GM12864 (cell line): ENCODE measurements at regions not wholly inside any gene's neighbourhood (a gene's known extent, or its start where the extent isn't known, plus 50 kb on each side); places are given as distances from the start of the nearest gene placed in this dataset.

Experiments
- DNase-seq: peaks from one replicate; pipeline ENCODE4 v3.0.0-alpha.2; 2011; ENCODE audit warnings: low read depth
- H3K4me3 ChIP-seq: 2 replicates; pipeline ENCODE4 v1.5.1; 2011; ENCODE audit warnings: mild to moderate bottlenecking, low read depth, low read length, control low read depth
- TF ChIP-seq, protein P1 (sequence below): IDR thresholded peaks from 2 replicates; pipeline ENCODE4 v1.5.1; 2011; ENCODE audit warnings: low read depth, mild to moderate bottlenecking, moderate library complexity, low read length, control low read depth, inconsistent platforms; ENCODE audit errors: missing control alignments

DNA sequence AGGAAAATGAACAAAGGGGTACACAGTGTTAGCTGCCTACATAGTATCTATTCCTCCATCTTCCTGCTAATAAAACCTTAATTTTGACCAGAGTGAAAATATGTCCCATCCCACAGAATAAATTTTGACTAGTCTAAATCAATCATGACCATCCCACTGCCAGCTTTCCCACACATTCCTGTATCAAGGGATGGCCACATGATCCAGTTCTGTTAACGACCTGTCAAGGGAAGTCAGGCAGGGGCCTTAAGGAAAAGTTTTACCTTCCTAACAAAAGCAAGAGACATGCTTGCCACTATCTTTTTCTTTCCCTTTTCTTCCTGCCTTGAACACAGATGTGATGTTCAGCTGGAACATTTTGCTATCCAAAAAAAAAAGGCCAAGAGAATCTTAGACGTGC lies 185.0 kb upstream of the CHAC2 start:
- DNase-seq = no peak
- TF ChIP-seq, protein P1, sequence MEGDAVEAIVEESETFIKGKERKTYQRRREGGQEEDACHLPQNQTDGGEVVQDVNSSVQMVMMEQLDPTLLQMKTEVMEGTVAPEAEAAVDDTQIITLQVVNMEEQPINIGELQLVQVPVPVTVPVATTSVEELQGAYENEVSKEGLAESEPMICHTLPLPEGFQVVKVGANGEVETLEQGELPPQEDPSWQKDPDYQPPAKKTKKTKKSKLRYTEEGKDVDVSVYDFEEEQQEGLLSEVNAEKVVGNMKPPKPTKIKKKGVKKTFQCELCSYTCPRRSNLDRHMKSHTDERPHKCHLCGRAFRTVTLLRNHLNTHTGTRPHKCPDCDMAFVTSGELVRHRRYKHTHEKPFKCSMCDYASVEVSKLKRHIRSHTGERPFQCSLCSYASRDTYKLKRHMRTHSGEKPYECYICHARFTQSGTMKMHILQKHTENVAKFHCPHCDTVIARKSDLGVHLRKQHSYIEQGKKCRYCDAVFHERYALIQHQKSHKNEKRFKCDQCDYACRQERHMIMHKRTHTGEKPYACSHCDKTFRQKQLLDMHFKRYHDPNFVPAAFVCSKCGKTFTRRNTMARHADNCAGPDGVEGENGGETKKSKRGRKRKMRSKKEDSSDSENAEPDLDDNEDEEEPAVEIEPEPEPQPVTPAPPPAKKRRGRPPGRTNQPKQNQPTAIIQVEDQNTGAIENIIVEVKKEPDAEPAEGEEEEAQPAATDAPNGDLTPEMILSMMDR = no peak

DNA sequence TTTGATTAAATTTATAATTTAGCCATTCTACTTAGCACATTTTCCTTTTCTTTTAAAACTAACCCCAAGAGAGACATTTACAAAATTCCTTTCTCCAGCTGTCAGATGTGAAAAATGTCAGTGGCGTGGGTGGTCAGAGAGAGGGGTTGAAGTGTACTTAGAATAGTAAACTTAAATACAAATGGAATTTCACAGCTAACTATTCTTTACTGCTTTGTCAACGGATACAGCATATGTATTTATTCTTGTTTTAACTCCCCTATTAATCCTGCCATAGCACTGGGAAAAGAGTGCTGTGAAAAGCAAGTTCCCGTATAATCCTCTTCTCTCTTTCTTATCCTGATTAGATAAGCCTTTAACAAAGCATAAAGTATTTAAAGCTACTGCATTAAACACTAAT lies 191.4 kb upstream of the CHAC2 start:
- DNase-seq = no peak
- no peak overlapping the region for H3K4me3 ChIP-seq
- TF ChIP-seq, protein P1 = no peak

More for the DNA sequence above, 185.0 kb upstream of the CHAC2 start:
- no peak overlapping the region for H3K4me3 ChIP-seq

DNA sequence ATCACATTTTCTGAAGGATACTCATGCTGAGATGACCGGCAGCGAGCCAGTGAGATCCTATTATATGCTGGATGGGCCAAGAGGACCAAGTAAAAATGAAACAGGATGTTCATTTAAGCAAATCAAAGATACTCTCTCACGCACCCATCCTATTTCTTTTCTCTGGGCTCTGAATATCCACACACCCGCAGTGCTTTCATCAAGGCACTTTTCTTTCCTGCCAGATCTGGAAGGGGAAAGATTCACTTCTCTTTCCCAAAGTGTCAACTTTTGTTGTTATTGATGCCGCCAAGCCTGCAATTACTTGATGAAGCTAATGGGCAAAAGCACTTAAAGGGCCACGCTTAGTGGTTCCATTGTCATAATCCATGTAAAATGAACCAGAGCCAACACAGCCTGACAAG lies 191.9 kb upstream of the CHAC2 start:
- TF ChIP-seq, protein P1 = no peak
- no peak for DNase-seq
- no peak overlapping the region for H3K4me3 ChIP-seq

DNA sequence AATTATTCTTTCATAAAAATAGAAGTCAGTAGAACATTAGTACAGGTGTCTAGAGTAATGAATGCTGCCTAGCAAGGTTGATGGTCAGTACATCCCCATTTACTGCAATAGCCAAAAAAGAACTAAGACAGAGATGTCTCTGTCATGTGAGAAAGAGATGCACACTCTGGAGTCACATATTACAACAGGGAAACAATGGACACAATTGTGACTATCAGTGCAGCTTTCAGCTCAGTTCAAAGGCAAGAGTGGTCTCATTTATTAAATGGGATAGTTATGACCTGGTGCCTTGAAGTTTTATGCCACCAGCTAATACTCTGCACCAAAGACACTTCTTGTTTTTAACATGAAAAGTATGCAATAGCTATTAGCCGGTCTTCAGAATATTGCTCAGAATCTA lies 194.9 kb upstream of the CHAC2 start:
- no peak for DNase-seq
- TF ChIP-seq, protein P1 = no peak
- H3K4me3 ChIP-seq = no peak overlapping the region

DNA sequence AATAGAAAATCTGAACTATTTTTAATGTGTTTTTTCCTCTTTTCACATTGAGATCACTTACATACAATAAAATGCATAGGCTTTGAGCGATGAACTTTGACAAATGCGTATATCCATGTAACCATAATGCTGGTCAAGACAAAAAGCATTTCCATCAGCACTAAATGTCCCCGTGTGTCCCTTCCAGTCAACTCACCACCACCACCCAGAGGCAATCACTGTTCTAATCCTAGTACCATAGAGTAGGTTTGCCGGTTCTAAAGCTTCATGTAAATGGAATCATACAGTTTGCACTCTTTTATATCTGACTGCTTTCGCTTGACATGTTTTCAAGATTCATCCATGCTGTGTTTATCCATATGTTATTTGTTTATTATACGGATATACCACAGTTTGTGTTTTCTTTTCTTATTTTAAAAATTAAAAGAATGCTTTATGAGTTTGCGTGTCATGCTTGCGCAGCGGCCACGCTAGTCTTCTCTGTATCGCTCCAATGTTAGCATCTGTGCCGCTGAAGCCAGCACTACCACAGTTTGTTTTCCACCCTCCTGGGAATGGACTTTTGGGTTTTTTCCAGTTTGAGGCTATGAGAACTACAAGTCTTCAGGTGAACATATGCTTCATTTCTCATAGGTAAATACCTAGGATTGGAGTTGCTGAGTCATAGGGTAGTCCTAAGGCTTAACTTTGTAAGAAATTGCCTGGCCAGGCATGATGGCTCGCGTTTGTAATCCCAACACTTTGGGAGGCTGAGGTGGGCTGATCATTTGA lies 197.5 kb upstream of the CHAC2 start:
- TF ChIP-seq, protein P1 = no peak
- H3K4me3 ChIP-seq = no peak overlapping the region
- DNase-seq = no peak

DNA sequence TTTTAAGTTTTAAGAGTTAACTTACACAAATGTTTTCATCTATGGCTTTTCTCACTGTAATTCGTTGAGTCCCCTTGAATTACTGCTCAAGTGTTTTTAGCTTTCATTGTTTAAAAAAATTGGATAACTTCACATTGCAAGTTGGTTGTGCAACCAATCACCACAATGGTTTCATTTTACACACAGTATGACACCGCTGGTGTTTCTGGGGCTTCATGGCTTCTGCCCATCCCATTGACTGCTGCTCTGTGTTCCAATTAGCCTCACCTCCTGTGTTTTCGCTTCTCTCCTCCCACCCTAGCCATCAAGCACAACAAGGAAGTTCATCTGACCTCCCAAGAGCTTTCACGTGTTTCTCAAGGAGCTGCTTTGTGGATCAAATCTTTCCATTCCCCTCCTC lies 199.1 kb upstream of the CHAC2 start:
- TF ChIP-seq, protein P1 = no peak
- H3K4me3 ChIP-seq = no peak overlapping the region
- DNase-seq = no peak

DNA sequence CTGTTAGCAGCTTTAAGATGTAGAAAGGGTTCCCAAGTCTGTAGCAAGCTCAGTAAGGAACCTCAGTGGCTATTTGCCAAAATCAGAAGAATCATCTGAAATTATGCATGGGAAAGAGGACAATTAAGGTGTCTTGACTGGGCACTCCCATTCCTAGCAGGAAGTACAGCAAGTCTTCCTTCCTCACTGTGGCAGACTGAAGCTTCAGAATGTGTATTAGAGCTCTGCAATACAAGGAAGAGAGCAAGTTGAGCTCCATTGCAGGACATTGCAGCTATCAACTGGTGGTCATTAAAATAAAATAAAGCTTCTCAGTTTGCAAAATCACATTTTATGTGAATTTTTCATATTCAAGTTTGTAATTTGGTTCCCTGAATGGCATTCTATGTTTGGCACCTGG lies 200.5 kb upstream of the CHAC2 start:
- no peak for DNase-seq
- TF ChIP-seq, protein P1 = no peak
- H3K4me3 ChIP-seq = no peak overlapping the region
